GM12864 (cell line): ENCODE measurements at regions not wholly inside any gene's neighbourhood (a gene's known extent, or its start where the extent isn't known, plus 50 kb on each side); places are given as distances from the start of the nearest gene placed in this dataset.
A peak's percentile ranks its signal among the peaks of the same experiment; 100 is the strongest.
"Not testable (repeated sequence)": the region's sequence is repeated elsewhere in the genome, so short reads cannot be mapped to it uniquely, and the experiment has no call there.

Experiments used
- DNase-seq: peaks from one replicate; pipeline ENCODE4 v3.0.0-alpha.2; 2011; ENCODE audit warnings: low read depth
- H3K4me3 ChIP-seq: 2 replicates; pipeline ENCODE4 v1.5.1; 2011; ENCODE audit warnings: mild to moderate bottlenecking, low read depth, low read length, control low read depth
- CTCF ChIP-seq: IDR thresholded peaks from 2 replicates; pipeline ENCODE4 v1.5.1; 2011; ENCODE audit warnings: low read depth, mild to moderate bottlenecking, moderate library complexity, low read length, control low read depth, inconsistent platforms; ENCODE audit errors: missing control alignments

DNA sequence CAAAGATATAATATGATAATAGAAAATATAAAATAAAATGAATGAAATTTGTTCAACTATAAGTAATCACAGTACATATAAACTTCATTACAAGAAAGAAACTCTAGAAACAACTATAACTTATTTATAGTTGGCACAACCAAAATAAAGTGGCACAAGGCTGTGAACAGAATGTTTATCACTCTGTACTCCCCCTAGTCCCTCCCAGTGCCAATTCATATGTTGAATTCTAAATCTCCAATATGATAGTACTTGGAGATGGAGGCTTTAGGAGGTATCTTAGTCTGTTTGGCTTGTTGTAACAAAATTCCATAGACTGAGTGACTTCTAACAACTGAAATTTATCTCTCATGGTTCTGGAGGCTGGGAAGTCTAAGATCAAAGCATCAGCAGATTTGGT is 145.0 kb upstream of the TMEM229A start:
- H3K4me3 ChIP-seq = no peak overlapping the region
- TF ChIP-seq CTCF = no peak

DNA sequence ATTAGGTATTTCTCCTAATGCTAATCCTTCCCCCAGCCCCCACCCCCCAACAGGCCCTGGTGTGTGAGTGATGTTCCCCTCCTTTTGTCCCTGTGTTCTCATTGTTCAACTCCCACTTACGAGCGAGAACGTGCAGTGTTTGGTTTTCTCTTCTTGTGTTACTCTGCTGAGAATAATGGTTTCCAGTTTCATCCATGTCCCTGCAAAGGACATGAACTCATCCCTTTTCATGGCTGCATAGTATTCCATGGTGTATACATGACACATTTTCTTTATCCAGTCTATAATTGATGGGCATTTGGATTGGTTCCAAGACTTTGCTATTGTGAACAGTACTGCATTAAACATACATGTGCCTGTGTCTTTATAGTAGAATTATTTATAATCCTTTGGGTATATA is 138.9 kb upstream of the TMEM229A start:
- not testable (repeated sequence) for DNase-seq

More for the DNA sequence above, 145.0 kb upstream of the TMEM229A start:
- DNase-seq = no peak

DNA sequence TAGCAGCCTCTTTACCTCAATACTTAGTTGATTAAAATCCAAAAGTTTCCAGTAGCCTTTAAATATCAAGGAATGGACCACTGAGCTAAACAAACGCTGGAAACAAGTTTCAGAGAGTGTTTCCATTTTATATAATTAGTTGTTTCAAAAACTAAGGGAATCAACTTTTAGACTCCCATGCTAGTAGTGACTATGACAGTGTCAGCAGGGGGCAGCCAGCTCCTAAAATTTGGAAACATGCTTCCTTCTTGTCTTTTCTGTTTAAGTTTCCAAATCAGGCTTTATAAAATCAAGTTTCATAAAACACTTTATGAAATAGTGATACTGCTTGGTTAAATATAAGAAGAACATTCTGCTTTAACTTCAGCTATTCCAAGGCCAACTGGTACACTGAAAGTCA is 138.2 kb upstream of the TMEM229A start:
- DNase-seq = no peak
- H3K4me3 ChIP-seq = no peak overlapping the region
- peak; percentile 18 for TF ChIP-seq CTCF

More for the DNA sequence above, 138.9 kb upstream of the TMEM229A start:
- not testable (repeated sequence) for H3K4me3 ChIP-seq

DNA sequence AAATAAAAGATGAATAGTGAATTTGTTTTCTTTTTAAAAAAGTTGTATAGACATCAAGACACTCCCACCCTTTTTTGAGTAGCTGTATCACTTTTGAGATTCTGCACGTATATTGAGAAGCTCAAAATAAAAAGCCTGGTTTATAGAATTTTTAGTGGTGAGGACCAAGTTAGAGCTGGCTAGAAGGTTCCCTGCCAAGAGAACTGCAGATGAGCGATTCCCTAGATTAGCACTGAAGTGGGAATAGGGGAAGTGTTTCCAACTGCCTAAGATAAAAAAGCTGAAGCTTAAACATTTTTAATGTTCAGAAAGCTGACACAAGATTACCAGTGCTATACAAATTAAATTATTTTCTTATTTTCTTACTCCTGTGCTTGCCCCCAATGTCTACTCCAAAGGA is 135.7 kb upstream of the TMEM229A start:
- no peak for DNase-seq
- no peak for TF ChIP-seq CTCF

DNA sequence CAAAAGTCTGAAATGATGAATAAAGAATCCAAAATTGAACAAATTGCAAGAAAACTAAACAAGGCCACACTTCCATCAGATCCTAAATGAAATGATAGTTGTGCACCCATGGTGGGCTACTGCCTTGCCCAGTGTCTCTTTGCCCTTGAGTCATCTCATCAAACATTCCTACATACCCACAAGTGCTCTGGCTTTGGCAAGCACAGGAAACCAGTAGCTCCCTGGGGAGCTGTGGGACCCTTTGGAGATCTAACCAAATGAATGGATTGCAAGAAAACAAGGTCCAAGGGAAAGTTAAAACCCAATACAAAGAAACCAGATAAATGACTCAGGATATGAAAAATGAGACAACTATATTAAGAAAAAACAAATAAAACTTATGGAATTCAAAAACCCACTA is 129.8 kb upstream of the TMEM229A start:
- H3K4me3 ChIP-seq = no peak overlapping the region
- DNase-seq = no peak
- no peak for TF ChIP-seq CTCF

More for the DNA sequence above, 135.7 kb upstream of the TMEM229A start:
- H3K4me3 ChIP-seq = no peak overlapping the region

DNA sequence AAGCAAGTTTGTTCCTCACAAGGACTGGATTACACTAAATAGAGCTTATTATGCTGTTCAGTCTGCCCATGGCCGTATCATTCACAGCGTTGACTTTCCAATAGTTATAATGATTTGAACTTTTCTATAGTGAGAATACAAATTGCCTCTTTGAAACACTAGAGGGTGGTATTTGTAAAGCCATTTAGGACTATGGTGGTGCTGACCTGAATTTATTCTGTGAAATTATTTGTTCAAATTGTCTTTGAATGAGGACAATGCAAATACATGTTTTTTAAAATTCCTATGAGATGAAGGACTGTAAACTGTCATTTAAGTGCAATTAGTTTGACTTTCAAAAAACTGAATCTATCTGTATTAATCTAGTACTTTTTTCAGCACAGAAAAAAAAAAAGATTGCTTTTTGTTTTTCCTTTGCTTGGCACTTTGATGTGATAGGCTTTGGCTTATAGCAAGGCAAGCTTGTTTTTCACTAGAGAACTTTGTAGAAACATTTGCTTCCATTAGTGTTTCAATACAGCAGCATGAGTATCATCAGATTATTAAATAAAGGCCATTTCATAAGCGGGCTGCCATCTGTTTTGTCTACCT is 122.7 kb upstream of the TMEM229A start:
- no peak for DNase-seq
- peak; percentile 32 for TF ChIP-seq CTCF
- H3K4me3 ChIP-seq = no peak overlapping the region

- no peak for DNase-seq
- no peak overlapping the region for H3K4me3 ChIP-seq
- TF ChIP-seq CTCF = peak; percentile 39
These were observed 120.2 kb upstream of the TMEM229A start for GRCh38 chr7:124152859-124153692.
